HEK293 (cell line): ENCODE measurements at regions not wholly inside any gene's neighbourhood (a gene's known extent, or its start where the extent isn't known, plus 50 kb on each side); places are given as distances from the start of the nearest gene placed in this dataset.

ENCODE experiments used
- CTCF ChIA-PET: fragments of 350-600 bp; formaldehyde crosslinking; extraction: SDS; loops from one replicate; lab custom pipeline; 2021; ENCODE audit warnings: antibody characterized with exemption; lab: Yijun Ruan, JAX
- POLR2A ChIA-PET: fragments of 300-600 bp; formaldehyde crosslinking; extraction: SDS; loops from one replicate; lab custom pipeline; 2020; ENCODE audit warnings: antibody characterized with exemption, inconsistent platforms; lab: Yijun Ruan, JAX
- H3K27ac ChIP-seq: fragments of 200-500 bp; sonication (Bioruptor generic); 2 replicates; pipeline ENCODE4 v1.5.1; 2014; ENCODE audit warnings: low read depth, low read length, control low read depth, inconsistent platforms; ENCODE audit errors: extremely low read depth
- H3K36me3 ChIP-seq, 2 experiments: fragments of 200-500 bp in 1 of 2; sonication (Bioruptor generic) in 1 of 2; 1 replicate in 1 of 2; 2 replicates in 1 of 2; pipeline ENCODE4 v1.5.1; 2014 to 2017; ENCODE audit warnings: inconsistent platforms in 2 of 2, low read length in 2 of 2; ENCODE audit not compliant: control insufficient read depth in 2 of 2, insufficient read depth in 1 of 2
- H3K4me1 ChIP-seq: fragments of 200-500 bp; sonication (Bioruptor generic); 2 replicates; pipeline ENCODE4 v1.5.1; 2014; ENCODE audit warnings: mild to moderate bottlenecking, low read length, inconsistent platforms; ENCODE audit not compliant: control insufficient read depth, insufficient read depth
- H3K4me3 ChIP-seq: 2 replicates; pipeline ENCODE4 v1.5.1; 2011; ENCODE audit warnings: low read depth, mild to moderate bottlenecking, control low read depth, low read length, moderate library complexity
- H3K9me3 ChIP-seq: fragments of 200-500 bp; sonication (Bioruptor generic); 2 replicates; pipeline ENCODE4 v1.5.1; 2014; ENCODE audit warnings: low read depth, low read length, inconsistent platforms; ENCODE audit not compliant: control insufficient read depth, insufficient read depth
- KLF7 ChIP-seq: fragments of 450-650 bp; formaldehyde crosslinking; IDR thresholded peaks from 2 replicates; pipeline ENCODE4 v1.5.1; 2016; ENCODE audit warnings: missing biosample characterization, missing genetic modification characterization, borderline replicate concordance
- KLF8 ChIP-seq: fragments of 450-650 bp; formaldehyde crosslinking; IDR thresholded peaks from 2 replicates; pipeline ENCODE4 v1.5.1; 2016; ENCODE audit warnings: missing biosample characterization, missing genetic modification characterization
- MZF1 ChIP-seq: fragments of 450-650 bp; formaldehyde crosslinking; IDR thresholded peaks from 2 replicates; pipeline ENCODE4 v1.5.1; 2017; ENCODE audit warnings: missing biosample characterization, missing genetic modification characterization, borderline replicate concordance
- RBAK ChIP-seq: fragments of 450-650 bp; formaldehyde crosslinking; IDR thresholded peaks from 2 replicates; pipeline ENCODE4 v1.5.1; 2016; ENCODE audit warnings: missing biosample characterization, missing genetic modification characterization
- TRIM28 ChIP-seq: IDR thresholded peaks from 2 replicates; pipeline ENCODE4 v1.6.1; 2011; ENCODE audit warnings: low read length, control low read depth, borderline replicate concordance
- TSHZ1 ChIP-seq: fragments of 450-650 bp; formaldehyde crosslinking; IDR thresholded peaks from 2 replicates; pipeline ENCODE4 v1.5.1; 2016; ENCODE audit warnings: missing biosample characterization, missing genetic modification characterization, borderline replicate concordance
- ZBTB8A ChIP-seq: fragments of 450-650 bp; formaldehyde crosslinking; IDR thresholded peaks from 2 replicates; pipeline ENCODE4 v1.5.1; 2016; ENCODE audit warnings: missing biosample characterization, missing genetic modification characterization
- ZIC2 ChIP-seq: fragments of 450-650 bp; formaldehyde crosslinking; IDR thresholded peaks from 2 replicates; pipeline ENCODE4 v1.5.1; 2016; ENCODE audit warnings: missing biosample characterization, missing genetic modification characterization
- ZNF114 ChIP-seq: fragments of 450-650 bp; formaldehyde crosslinking; IDR thresholded peaks from 2 replicates; pipeline ENCODE4 v1.5.0; 2017; ENCODE audit warnings: missing biosample characterization, missing genetic modification characterization
- ZNF121 ChIP-seq: fragments of 450-650 bp; formaldehyde crosslinking; IDR thresholded peaks from 2 replicates; pipeline ENCODE4 v1.5.1; 2016; ENCODE audit warnings: missing biosample characterization, missing genetic modification characterization
- ZNF138 ChIP-seq: fragments of 450-650 bp; formaldehyde crosslinking; IDR thresholded peaks from 2 replicates; pipeline ENCODE4 v1.5.1; 2016; ENCODE audit warnings: missing biosample characterization, missing genetic modification characterization, borderline replicate concordance
- ZNF146 ChIP-seq: fragments of 450-650 bp; formaldehyde crosslinking; IDR thresholded peaks from 2 replicates; pipeline ENCODE4 v1.5.1; 2016; ENCODE audit warnings: missing biosample characterization, missing genetic modification characterization
- ZNF155 ChIP-seq: fragments of 450-650 bp; formaldehyde crosslinking; IDR thresholded peaks from 2 replicates; pipeline ENCODE4 v1.5.1; 2016; ENCODE audit warnings: missing biosample characterization, missing genetic modification characterization
- ZNF175 ChIP-seq: fragments of 450-650 bp; formaldehyde crosslinking; IDR thresholded peaks from 2 replicates; pipeline ENCODE4 v1.5.1; 2016; ENCODE audit warnings: missing biosample characterization, missing genetic modification characterization
- ZNF214 ChIP-seq: fragments of 450-650 bp; formaldehyde crosslinking; IDR thresholded peaks from 2 replicates; pipeline ENCODE4 v1.5.1; 2017; ENCODE audit warnings: missing biosample characterization, mild to moderate bottlenecking, missing genetic modification characterization, borderline replicate concordance
- ZNF223 ChIP-seq: fragments of 450-650 bp; formaldehyde crosslinking; IDR thresholded peaks from 2 replicates; pipeline ENCODE4 v1.5.1; 2016; ENCODE audit warnings: missing biosample characterization, missing genetic modification characterization
- ZNF423 ChIP-seq: fragments of 450-650 bp; formaldehyde crosslinking; IDR thresholded peaks from 2 replicates; pipeline ENCODE4 v1.5.1; 2016; ENCODE audit warnings: missing biosample characterization, missing genetic modification characterization
- ZNF473 ChIP-seq: fragments of 450-650 bp; formaldehyde crosslinking; IDR thresholded peaks from 2 replicates; pipeline ENCODE4 v1.5.1; 2017; ENCODE audit warnings: missing biosample characterization, missing genetic modification characterization
- ZNF48 ChIP-seq: fragments of 450-650 bp; formaldehyde crosslinking; IDR thresholded peaks from 2 replicates; pipeline ENCODE4 v1.5.1; 2016; ENCODE audit warnings: missing biosample characterization, missing genetic modification characterization
- ZNF501 ChIP-seq: fragments of 450-650 bp; formaldehyde crosslinking; IDR thresholded peaks from 2 replicates; pipeline ENCODE4 v1.5.1; 2016; ENCODE audit warnings: missing biosample characterization, missing genetic modification characterization
- ZNF510 ChIP-seq: fragments of 450-650 bp; formaldehyde crosslinking; IDR thresholded peaks from 2 replicates; pipeline ENCODE4 v1.5.1; 2018; ENCODE audit warnings: mild to moderate bottlenecking, missing genetic modification characterization, missing biosample characterization; ENCODE audit not compliant: insufficient replicate concordance
- ZNF521 ChIP-seq: fragments of 450-650 bp; formaldehyde crosslinking; IDR thresholded peaks from 2 replicates; pipeline ENCODE4 v1.5.1; 2017; ENCODE audit warnings: missing biosample characterization, mild to moderate bottlenecking, missing genetic modification characterization
- ZNF544 ChIP-seq: fragments of 450-650 bp; formaldehyde crosslinking; IDR thresholded peaks from 2 replicates; pipeline ENCODE4 v1.5.0; 2017; ENCODE audit warnings: missing biosample characterization, missing genetic modification characterization
- ZNF555 ChIP-seq: fragments of 450-650 bp; formaldehyde crosslinking; conservative IDR thresholded peaks from 2 replicates; pipeline ENCODE4 v1.5.1; 2017; ENCODE audit warnings: missing biosample characterization, mild to moderate bottlenecking, missing genetic modification characterization, inconsistent platforms
- ZNF768 ChIP-seq: fragments of 450-650 bp; formaldehyde crosslinking; IDR thresholded peaks from 2 replicates; pipeline ENCODE4 v1.5.1; 2018; ENCODE audit warnings: missing biosample characterization, mild to moderate bottlenecking, missing genetic modification characterization
- ZNF830 ChIP-seq: fragments of 450-650 bp; IDR thresholded peaks from 2 replicates; pipeline ENCODE4 v1.5.0; 2018; ENCODE audit warnings: missing biosample characterization, missing genetic modification characterization, low read depth, mild to moderate bottlenecking, moderate library complexity

- TF ChIP-seq ZNF214 (tag by site-specific recombination): no peak
Measured at GRCh38 chr2:40841856-40842255, 390.0 kb upstream of the SLC8A1 start (continued).

- no peak overlapping the region for H3K4me3 ChIP-seq
- H3K27ac ChIP-seq: no peak overlapping the region
- no peaks in the 10 kb centered on the region for H3K36me3 ChIP-seq
- ChIA-PET CTCF (interaction anchor here (0.6 kb wide), 1 partner anchor 22 kb away, joined by 3 read pairs; no protein-coding TSS in a partner anchor), POLR2A (no interaction called here)
- TF ChIP-seq ZNF138 (tag by site-specific recombination) (no peak), ZNF175 (tag by site-specific recombination) (no peak), ZNF473 (tag by site-specific recombination) (no peak), ZNF501 (tag by site-specific recombination) (no peak), ZNF155 (tag by site-specific recombination) (no peak), RBAK (tag by site-specific recombination) (no peak), ZNF768 (tag by site-specific recombination) (no peak), ZNF121 (tag by site-specific recombination) (no peak), TRIM28 (no peak), ZNF223 (tag by site-specific recombination) (no peak), ZNF510 (tag by site-specific recombination) (no peak), ZNF830 (tag by site-specific recombination) (no peak), ZBTB8A (tag by site-specific recombination) (no peak), TSHZ1 (no peak), ZNF48 (tag by site-specific recombination) (no peak), ZNF521 (tag by site-specific recombination) (no peak), KLF8 (tag by site-specific recombination) (no peak), ZIC2 (tag by site-specific recombination) (no peak), MZF1 (tag by site-specific recombination) (no peak)
- H3K9me3 ChIP-seq: no peaks in the 10 kb centered on the region
- H3K4me1 ChIP-seq: no peaks in the 10 kb centered on the region
Measured at GRCh38 chr2:40844353-40845277, 392.7 kb upstream of the SLC8A1 start.

GRCh38 chr2:40851661-40852060, 399.8 kb upstream of the SLC8A1 start:
- CTCF ChIA-PET: interaction anchor here (0.7 kb wide), 1 partner anchor 89 kb away, joined by 4 read pairs; no protein-coding TSS in a partner anchor

More at GRCh38 chr2:40851661-40852060, 399.8 kb upstream of the SLC8A1 start:
- no peaks in the 10 kb centered on the region for H3K9me3 ChIP-seq
- H3K4me3 ChIP-seq: no peak overlapping the region
- H3K27ac ChIP-seq: no peak overlapping the region
- TF ChIP-seq KLF7 (tag by site-specific recombination): no peak
- no peak for TF ChIP-seq ZNF423 (tag by site-specific recombination)
- no peak for TF ChIP-seq ZNF544
- TF ChIP-seq ZNF555 (tag by site-specific recombination): no peak
- TF ChIP-seq MZF1 (tag by site-specific recombination): no peak
- no peak for TF ChIP-seq ZNF146 (tag by site-specific recombination)
- no peak for TF ChIP-seq ZNF121 (tag by site-specific recombination)
- no peak for TF ChIP-seq ZNF114
- POLR2A ChIA-PET: no interaction called here
- H3K4me1 ChIP-seq: no peaks in the 10 kb centered on the region
- no peaks in the 10 kb centered on the region for H3K36me3 ChIP-seq
